HG02623 (cell line): ENCODE measurements at regions not wholly inside any gene's neighbourhood (a gene's known extent, or its start where the extent isn't known, plus 50 kb on each side); places are given as distances from the start of the nearest gene placed in this dataset.
A peak's percentile ranks its signal among the peaks of the same experiment; 100 is the strongest.

Source experiments
- ATAC-seq: cut with Tn5 transposase; IDR thresholded peaks from one replicate; pipeline ENCODE4 v1.9.1; 2021; ENCODE audit warnings: moderate library complexity; ENCODE audit not compliant: unreplicated experiment

DNA sequence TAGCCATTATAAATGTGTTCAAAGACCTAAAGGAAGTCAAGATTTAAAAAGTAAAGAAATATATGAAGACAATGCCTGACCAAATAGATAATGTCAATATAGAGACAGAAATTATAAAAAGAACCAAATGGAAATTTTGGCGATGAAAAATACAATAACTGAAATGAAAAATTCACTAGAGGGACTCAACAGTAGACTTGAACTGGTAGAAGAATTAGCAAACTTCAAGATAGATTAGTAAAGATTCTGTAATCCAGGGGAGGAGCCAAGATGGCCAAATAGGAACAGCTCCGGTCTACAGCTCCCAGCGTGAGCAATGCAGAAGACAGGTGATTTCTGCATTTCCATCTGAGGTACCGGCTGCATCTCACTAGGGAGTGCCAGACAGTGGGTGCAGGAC lies 433.2 kb downstream of the HINT1 start:
- no peak for ATAC-seq

- no peak for ATAC-seq
Observed at GRCh38 chr5:130729541-130729940, 435.5 kb downstream of the HINT1 start.

DNA sequence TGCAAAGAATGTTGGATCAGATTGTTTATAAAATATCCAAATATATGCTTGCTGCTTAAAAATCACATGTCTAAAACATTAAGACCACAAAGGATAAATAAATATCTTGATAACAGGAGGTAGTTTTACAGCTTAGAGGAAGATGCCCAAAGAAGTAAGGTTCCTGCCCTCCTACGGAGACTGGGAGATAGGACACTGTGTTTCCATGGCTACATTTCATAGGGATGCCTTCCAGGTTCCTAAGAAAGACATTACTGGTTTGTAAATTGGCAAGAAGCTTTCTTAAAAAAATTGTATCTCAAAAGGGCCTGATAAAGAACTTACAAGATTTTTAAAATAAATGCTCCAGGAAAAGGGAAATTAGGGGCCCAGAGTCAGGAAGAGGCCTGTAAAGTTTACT lies 437.2 kb downstream of the HINT1 start:
- no peak for ATAC-seq

- ATAC-seq = no peak
Observed at GRCh38 chr5:130724658-130725057, 440.4 kb downstream of the HINT1 start.

DNA sequence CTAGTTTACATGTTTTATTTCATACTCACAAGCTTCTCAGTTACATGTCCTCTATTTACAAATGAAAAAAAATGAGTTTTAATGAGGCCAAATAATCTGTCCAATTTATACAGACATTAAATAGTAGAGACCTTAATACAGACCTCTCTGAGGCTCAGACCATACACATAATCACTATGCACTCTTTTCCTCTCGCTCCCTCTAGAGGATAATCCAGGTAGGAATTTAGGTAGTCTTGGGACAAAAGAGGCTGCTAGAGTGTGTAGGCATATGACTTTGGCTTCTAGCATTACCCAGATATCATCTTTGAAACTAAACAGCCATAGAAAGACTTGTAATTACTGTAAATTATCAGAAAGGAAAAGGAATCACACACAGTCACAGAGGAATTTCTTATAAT lies 444.7 kb downstream of the HINT1 start:
- no peak for ATAC-seq

- ATAC-seq = no peak
Observed at GRCh38 chr5:130715541-130715940, 449.5 kb downstream of the HINT1 start.

DNA sequence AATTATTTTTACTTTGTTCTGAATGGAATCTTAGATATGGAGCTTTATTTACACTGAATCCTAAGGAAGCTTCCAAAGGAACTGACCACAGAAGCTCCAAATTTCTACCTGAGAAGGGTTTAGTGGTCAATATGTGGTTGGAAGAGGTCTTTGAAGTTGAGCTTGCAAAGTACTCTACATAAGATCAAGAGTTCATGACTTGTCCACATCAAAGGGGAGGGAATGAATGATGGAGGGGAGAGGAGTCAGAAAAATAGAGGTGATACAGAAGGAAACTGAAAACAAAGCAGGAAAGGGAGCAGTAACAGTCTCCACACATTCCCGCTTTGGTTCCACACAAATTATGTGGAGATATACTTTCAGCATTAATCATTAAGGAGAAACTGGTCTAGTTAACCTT lies 450.9 kb downstream of the HINT1 start:
- ATAC-seq = no peak

DNA sequence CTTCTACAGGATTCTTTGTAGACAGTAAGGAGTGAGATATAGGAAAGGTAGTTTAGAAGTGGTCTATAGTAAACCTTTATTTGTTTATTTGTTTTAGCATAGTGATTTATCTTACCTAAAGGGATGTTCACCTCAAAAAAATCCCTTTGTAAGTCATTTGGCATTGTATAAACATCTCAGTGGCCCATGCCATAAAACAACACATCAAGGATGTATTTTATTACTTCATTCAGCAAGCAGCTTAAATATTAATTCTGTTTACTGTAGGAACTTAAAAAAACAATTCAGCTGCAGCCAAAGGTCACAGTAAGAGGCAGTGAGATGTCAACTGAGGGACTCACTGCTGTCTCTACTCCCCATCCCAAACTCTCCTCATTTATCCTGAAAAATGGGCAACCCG lies 452.7 kb downstream of the HINT1 start:
- ATAC-seq = no peak

DNA sequence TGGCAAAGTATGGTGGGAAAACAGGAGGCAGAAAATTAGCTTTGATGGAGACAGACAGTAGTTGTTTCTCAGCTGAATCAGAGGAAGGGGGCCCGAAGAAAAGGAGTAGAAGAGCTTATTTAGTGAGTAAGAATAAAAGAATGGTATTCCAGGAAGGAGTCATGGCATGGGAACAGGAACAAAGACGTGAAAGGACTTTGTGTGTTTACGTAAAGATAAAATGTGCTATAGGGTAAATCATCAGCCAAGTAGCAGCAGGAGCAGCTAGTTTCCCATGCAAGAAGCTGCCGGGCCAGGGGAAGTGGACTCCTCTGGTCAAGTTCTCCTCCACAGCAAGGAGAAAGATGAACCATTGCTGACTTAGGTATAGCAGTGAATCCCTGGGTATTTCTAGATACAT lies 454.5 kb downstream of the HINT1 start:
- no peak for ATAC-seq

- no peak for ATAC-seq
Observed at GRCh38 chr5:130708754-130709153, 456.3 kb downstream of the HINT1 start.

DNA sequence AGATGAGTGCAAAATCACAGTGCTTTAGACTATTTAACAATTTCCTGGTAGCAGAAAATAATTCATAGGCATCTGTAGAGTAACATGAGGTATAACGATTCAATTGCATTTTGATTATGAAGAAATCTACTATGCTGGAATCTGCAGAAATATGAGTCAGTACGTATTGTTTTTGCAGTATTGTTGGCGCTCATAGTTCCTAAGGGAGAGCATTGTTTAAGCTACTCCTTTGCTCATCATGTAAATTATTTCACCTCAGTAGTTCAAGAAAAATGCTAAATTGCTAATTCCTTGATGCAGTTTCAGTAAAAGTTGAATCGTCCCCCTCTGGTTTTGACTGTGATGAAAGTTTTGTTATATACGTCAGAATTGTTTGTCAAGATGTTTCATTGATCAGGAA lies 458.4 kb downstream of the HINT1 start:
- no peak for ATAC-seq

DNA sequence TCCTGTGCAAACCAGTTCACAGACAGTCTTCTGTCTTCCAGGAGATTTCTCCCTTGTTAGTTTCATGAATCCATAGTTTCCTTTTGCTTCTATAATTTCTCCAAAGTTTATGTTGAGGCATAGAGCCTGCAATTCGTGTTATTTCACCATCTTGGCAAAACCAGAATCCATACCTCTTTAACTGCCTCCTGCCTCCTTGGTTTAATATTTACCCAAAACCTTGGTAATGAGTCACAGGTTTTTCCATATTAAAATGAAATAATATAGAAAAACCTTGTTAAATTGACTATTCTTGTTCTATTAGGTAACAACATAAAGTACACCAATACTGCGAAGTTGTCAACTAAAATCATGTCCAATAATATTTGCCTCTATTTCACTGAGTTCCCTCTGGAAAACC lies 459.7 kb downstream of the HINT1 start:
- ATAC-seq = no peak

- ATAC-seq = no peak
Observed at GRCh38 chr5:130693509-130693908, 471.5 kb downstream of the HINT1 start.

GRCh38 chr5:130692770-130693169 lies 472.3 kb downstream of the HINT1 start:
- ATAC-seq = no peak

DNA sequence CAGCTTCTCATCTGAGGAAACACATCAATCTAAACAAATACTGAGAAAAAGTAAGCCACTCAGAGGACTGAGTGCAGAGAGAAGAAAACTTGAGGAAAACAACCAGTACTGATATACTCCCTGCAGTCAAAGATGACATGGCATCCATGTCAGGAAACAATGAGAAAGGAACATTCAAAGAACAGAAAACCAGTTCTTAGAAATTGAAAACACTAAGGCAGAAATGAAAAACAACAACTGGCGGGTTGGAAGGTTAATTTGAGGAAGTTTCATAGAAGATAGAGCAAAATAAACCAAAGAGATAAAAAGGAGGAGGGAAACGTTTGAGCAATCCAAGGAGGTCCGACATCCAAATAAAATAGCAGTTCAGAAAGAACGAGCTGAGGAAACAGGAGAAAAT lies 475.2 kb downstream of the HINT1 start:
- ATAC-seq = no peak

GRCh38 chr5:130687085-130687733 lies 477.8 kb downstream of the HINT1 start:
- no peak for ATAC-seq

DNA sequence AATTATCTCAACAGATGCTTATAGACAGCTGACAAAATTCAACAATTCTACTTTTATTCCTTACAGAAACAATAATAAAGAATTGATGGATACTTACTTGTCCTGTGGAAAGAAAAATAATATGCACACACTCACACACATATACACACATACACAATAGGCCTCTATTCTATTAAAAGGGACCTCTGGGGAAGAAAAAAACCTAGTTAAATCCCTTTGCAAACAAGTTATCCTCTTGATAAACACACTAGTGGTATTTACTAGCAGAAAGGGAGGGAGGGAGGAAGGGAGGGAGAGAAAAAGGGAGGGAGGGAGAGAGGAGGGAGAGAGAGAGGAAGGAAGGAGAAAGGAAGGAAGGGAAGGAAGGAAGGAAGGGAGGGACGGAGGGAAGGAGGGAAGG lies 486.4 kb downstream of the HINT1 start:
- ATAC-seq = no peak

DNA sequence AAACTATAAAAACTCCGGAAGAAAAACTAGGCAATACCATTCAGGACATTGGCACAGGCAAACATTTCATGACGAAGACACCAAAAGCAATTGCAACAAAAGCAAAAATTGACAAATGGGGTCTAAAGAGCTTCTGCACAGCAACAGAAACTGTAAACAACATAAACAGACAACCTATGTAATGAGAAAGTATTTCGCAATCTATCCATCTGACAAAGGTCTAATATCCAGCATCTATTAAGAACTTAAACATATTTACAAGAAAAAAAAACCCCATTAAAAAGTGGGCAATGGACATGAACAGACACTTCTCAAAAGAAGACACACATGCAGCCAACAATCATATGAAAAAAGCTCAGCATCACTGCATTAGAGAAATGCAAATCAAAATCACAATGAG lies 498.6 kb downstream of the HINT1 start:
- ATAC-seq = no peak

- no peak for ATAC-seq
Observed at GRCh38 chr5:130652176-130652575, 512.9 kb downstream of the HINT1 start.

- no peak for ATAC-seq
Observed at GRCh38 chr5:130651440-130651839, 513.6 kb downstream of the HINT1 start.

DNA sequence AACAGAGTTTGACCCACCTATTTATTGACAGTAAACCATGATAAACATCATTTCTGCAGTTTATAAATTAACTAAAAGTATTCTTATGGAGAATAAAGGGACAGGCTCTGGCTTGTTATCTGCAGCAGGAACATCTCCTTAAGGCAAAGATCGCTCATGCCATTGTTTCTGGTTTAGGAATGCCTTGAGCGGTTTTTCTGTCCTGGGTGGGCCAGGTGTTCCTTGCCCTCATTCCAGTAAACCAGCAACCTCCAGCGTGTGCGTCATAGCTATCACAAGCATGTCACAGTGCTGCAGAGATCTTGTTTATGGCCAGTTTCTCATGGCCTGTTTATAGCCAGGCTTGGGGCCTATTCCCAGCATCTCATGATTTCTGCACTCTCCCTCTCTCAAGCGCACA lies 521.7 kb downstream of the HINT1 start:
- ATAC-seq = no peak

GRCh38 chr5:130642461-130642860 lies 522.6 kb downstream of the HINT1 start:
- no peak for ATAC-seq

GRCh38 chr5:130627145-130627544 lies 537.9 kb downstream of the HINT1 start:
- ATAC-seq = no peak

DNA sequence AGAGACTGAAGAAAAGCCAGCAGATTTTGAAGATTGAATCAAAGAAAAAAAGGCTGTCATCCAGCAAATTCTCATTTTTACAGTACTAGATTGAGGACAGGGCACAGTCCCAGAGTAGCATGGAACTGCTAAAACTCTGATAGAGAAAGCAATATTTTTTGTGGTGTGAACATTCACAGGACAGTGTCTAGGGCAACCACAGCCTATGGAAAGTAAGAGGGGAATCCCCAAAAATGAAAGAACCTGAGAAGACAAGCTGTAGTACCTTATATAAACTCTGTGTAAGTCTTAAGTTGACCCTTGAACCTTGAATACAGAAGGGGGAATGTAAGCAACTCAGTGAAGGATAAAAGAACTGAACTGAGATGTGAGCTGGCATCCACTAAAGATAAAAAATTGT lies 540.3 kb downstream of the HINT1 start:
- peak; percentile 55 for ATAC-seq
